PC-9 (cell line): ENCODE measurements at regions not wholly inside any gene's neighbourhood (a gene's known extent, or its start where the extent isn't known, plus 50 kb on each side); places are given as distances from the start of the nearest gene placed in this dataset.
"Not testable (repeated sequence)": the region's sequence is repeated elsewhere in the genome, so short reads cannot be mapped to it uniquely, and the experiment has no call there.

ENCODE experiments used
- CTCF ChIP-seq: fragments of 200-600 bp; sonication (generic); conservative IDR thresholded peaks from 2 replicates; pipeline ENCODE4 v1.6.1; 2017; ENCODE audit warnings: mixed run types, antibody characterized with exemption, mild to moderate bottlenecking, moderate library complexity
- EZH2 ChIP-seq: fragments of 200-600 bp; sonication (generic); IDR thresholded peaks from 2 replicates; pipeline ENCODE4 v1.8.0; 2017; ENCODE audit warnings: antibody characterized with exemption, low read depth

- not testable (repeated sequence) for TF ChIP-seq EZH2, CTCF
These were observed 152.1 kb downstream of the LAT start for GRCh38 chr16:29136916-29137315.
